ENCODE measurements at regions not wholly inside any gene's neighbourhood (a gene's known extent, or its start where the extent isn't known, plus 50 kb on each side); places are given as distances from the start of the nearest gene placed in this dataset.

- H3K4me3 ChIP-seq (ENCODE audit: low read depth, low read length) = no peak overlapping the region
- no peak for DNase-seq (ENCODE audit: low read depth)
- no peak for TF ChIP-seq CTCF (conservative IDR thresholded peaks at IDR 0.05; ENCODE audit: low read depth, low read length)
Observed at GRCh38 chr15:61702224-61703020, 357.8 kb downstream of the VPS13C start.

GRCh38 chr15:61701455-61701854 is 358.8 kb downstream of the VPS13C start:
- H3K4me3 ChIP-seq (ENCODE audit: low read depth, low read length) = no peak overlapping the region
- no peak for DNase-seq (ENCODE audit: low read depth)
- TF ChIP-seq CTCF (conservative IDR thresholded peaks at IDR 0.05; ENCODE audit: low read depth, low read length) = no peak

- TF ChIP-seq CTCF (conservative IDR thresholded peaks at IDR 0.05; ENCODE audit: low read depth, low read length) = no peak
- no peak overlapping the region for H3K4me3 ChIP-seq (ENCODE audit: low read depth, low read length)
- DNase-seq (ENCODE audit: low read depth) = no peak
Observed at GRCh38 chr15:61700803-61701202, 359.4 kb downstream of the VPS13C start.

GRCh38 chr15:61697796-61698195 is 362.5 kb downstream of the VPS13C start:
- no peak overlapping the region for H3K4me3 ChIP-seq (ENCODE audit: low read depth, low read length)
- DNase-seq (ENCODE audit: low read depth) = no peak

GRCh38 chr15:61689067-61689466 is 371.2 kb downstream of the VPS13C start:
- no peak for TF ChIP-seq CTCF (conservative IDR thresholded peaks at IDR 0.05; ENCODE audit: low read depth, low read length)

More at GRCh38 chr15:61697796-61698195, 362.5 kb downstream of the VPS13C start:
- no peak for TF ChIP-seq CTCF (conservative IDR thresholded peaks at IDR 0.05; ENCODE audit: low read depth, low read length)

GRCh38 chr15:61687651-61688050 is 372.6 kb downstream of the VPS13C start:
- no peak for TF ChIP-seq CTCF (conservative IDR thresholded peaks at IDR 0.05; ENCODE audit: low read depth, low read length)
- DNase-seq (ENCODE audit: low read depth) = no peak
- no peak overlapping the region for H3K4me3 ChIP-seq (ENCODE audit: low read depth, low read length)

More at GRCh38 chr15:61689067-61689466, 371.2 kb downstream of the VPS13C start:
- no peak overlapping the region for H3K4me3 ChIP-seq (ENCODE audit: low read depth, low read length)
- DNase-seq (ENCODE audit: low read depth) = no peak

GRCh38 chr15:61687124-61687523 is 373.1 kb downstream of the VPS13C start:
- H3K4me3 ChIP-seq (ENCODE audit: low read depth, low read length) = no peak overlapping the region
- no peak for DNase-seq (ENCODE audit: low read depth)
- no peak for TF ChIP-seq CTCF (conservative IDR thresholded peaks at IDR 0.05; ENCODE audit: low read depth, low read length)

Data from choroid plexus epithelial cell (primary cell).